ENCODE measurements at regions not wholly inside any gene's neighbourhood (a gene's known extent, or its start where the extent isn't known, plus 50 kb on each side); places are given as distances from the start of the nearest gene placed in this dataset.

DNA sequence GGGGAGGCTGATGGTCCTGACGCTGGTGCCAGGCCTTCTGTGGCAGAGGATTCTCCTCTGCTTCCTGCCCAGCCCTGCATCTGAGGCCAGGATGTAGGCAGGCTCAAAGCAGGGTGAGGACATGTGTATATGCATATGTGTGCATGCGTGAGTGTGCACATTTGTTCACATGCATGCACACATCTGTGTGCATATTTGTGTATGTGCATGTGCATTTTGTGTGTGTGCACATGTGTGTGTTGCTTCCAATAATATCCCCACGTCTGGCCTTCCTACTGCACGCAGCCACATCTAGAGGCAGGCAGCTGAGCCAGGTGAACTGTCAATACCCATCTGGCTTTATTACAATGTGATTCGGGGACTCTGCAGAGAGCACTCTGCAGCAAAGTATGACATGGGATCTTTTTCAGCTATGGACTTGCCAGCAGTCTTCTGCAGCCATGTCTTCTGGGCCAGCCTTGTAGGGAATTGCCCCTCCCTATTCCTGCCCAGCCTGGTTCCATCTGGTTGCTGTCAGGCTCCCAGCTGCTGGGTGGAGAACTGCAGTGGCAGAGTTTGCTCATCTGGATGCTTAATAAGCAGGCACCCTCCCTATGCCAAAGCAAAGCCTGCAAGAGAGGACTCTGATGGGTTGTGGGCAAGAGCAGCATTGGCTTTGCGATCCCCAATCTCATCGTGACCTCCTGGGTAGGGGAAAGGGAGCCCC lies 140.7 kb downstream of the PFKFB3 start:
- no peaks in the 10 kb centered on the region for H3K4me1 ChIP-seq (ENCODE audit: insufficient read depth)
- WGBS, 3 donors, result 79 to 89% (median 84%) methylated on average over 7 of the region's 7 CpGs
- DNase-seq, result no peak
- H3K36me3 ChIP-seq, result no peaks in the 10 kb centered on the region
- TF ChIP-seq, protein P1, sequence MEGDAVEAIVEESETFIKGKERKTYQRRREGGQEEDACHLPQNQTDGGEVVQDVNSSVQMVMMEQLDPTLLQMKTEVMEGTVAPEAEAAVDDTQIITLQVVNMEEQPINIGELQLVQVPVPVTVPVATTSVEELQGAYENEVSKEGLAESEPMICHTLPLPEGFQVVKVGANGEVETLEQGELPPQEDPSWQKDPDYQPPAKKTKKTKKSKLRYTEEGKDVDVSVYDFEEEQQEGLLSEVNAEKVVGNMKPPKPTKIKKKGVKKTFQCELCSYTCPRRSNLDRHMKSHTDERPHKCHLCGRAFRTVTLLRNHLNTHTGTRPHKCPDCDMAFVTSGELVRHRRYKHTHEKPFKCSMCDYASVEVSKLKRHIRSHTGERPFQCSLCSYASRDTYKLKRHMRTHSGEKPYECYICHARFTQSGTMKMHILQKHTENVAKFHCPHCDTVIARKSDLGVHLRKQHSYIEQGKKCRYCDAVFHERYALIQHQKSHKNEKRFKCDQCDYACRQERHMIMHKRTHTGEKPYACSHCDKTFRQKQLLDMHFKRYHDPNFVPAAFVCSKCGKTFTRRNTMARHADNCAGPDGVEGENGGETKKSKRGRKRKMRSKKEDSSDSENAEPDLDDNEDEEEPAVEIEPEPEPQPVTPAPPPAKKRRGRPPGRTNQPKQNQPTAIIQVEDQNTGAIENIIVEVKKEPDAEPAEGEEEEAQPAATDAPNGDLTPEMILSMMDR (IDR thresholded peaks at IDR 0.05), result no peak
- no peak for TF ChIP-seq EP300 (IDR thresholded peaks at IDR 0.05)
- no peak for TF ChIP-seq POLR2A (IDR thresholded peaks at IDR 0.05)
- no peaks in the 10 kb centered on the region for H3K27me3 ChIP-seq
- intact Hi-C loops (cut with DNase I), result loop anchor here in 1 of 4 donors (5.0 kb wide), 1 partner anchor 784 kb away; no protein-coding TSS in a partner anchor
- no peak overlapping the region for H3K4me3 ChIP-seq
- H3K27ac ChIP-seq, result no peak overlapping the region
- no peaks in the 10 kb centered on the region for H3K9me3 ChIP-seq

DNA sequence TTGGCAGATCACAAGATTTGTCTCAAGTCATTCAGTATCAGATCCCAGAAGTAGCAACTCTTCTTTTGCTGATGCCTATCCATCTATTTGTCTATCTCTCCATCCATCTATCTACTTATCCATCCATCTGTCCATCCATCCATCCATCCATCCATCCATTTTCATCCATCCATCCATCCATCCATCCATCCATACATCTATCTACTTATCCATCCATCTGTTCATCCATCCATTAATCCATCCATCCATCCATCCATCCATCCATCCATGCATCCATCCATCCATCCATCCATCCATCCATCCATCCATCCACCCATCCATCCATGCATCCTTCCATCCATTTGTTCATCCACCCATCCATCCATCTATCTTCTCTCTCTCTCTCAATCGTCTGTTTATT lies 142.7 kb downstream of the PFKFB3 start:
- TF ChIP-seq POLR2A (IDR thresholded peaks at IDR 0.05) (no peak), EP300 (IDR thresholded peaks at IDR 0.05) (no peak)
- TF ChIP-seq, protein P1 (IDR thresholded peaks at IDR 0.05), result no peak
- H3K4me1 ChIP-seq (ENCODE audit: insufficient read depth), result no peaks in the 10 kb centered on the region
- H3K36me3 ChIP-seq, result no peaks in the 10 kb centered on the region
- 93 to 94% (median 94%) methylated on average over 1 of the region's 1 CpG for WGBS, 3 donors
- H3K27me3 ChIP-seq, result no peaks in the 10 kb centered on the region
- intact Hi-C loops (cut with DNase I), result no loop called here
- H3K4me3 ChIP-seq, result no peak overlapping the region
- no peak for DNase-seq
- no peaks in the 10 kb centered on the region for H3K9me3 ChIP-seq
- no peak overlapping the region for H3K27ac ChIP-seq

DNA sequence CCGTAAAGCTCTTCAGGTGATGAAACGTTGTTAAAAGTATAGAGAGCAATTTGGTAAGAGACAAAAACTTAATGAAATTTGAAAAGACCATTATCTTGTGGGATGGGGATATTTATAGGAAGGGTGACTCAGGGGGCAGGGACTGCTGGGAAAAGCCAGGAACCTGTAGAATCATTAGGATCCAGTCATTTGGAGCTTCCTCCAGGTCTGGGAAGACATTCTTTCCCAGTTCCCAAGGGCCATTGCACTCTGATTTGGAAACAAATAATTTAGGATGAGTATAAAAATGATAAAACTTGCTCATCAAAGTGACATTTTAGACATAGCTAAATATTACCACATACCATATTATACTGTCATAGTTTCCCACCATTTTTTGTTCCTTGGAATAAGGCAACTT lies 143.9 kb downstream of the PFKFB3 start:
- Histone ChIP-seq H3K4me1 (ENCODE audit: insufficient read depth) (no peaks in the 10 kb centered on the region), H3K9me3 (no peaks in the 10 kb centered on the region), H3K4me3 (no peak overlapping the region), H3K36me3 (no peaks in the 10 kb centered on the region), H3K27ac (no peak overlapping the region), H3K27me3 (no peaks in the 10 kb centered on the region)
- no peak for DNase-seq
- TF ChIP-seq, protein P1 (IDR thresholded peaks at IDR 0.05), result no peak
- no peak for TF ChIP-seq EP300 (IDR thresholded peaks at IDR 0.05)
- 82 to 90% (median 84%) methylated on average over 2 of the region's 2 CpGs for WGBS, 3 donors
- intact Hi-C loops (cut with DNase I), result no loop called here

DNA sequence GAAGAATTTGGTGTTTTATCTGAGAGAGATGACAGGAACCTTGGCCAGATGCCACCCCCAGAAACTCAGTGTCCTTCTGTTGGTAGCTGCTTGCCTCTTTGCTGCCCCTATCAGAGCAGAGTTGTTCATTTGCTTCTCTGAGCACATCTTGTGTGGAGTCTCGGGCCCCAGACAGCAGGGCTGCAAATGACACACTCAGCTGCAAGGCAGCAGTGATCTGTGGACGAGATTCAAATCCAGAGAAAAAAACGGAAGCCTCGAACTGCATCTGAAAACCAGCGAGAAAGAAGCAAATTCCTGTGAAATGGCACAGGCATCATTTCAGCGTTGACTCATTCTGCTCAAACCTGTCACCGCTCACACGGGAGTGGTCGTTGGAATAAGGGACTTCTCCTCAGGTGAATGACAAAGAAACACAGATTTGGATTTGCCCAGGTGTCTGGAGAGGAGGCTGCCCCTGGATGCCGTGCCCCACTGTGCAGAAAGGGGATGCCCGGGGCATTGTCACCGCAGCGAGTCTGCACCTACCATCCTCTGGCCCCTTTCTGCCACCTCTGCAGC lies 144.7 kb downstream of the PFKFB3 start:
- whole genome bisulfite sequencing, 3 donors, result 79 to 84% (median 80%) methylated on average over 13 of the region's 13 CpGs
- H3K27ac ChIP-seq, result no peak overlapping the region

More for the DNA sequence above, 144.7 kb downstream of the PFKFB3 start:
- Histone ChIP-seq H3K4me1 (ENCODE audit: insufficient read depth) (no peaks in the 10 kb centered on the region), H3K4me3 (no peak overlapping the region), H3K27me3 (no peaks in the 10 kb centered on the region), H3K9me3 (no peaks in the 10 kb centered on the region), H3K36me3 (no peaks in the 10 kb centered on the region)
- TF ChIP-seq, protein P1 (IDR thresholded peaks at IDR 0.05), result no peak
- no peak for TF ChIP-seq EP300 (IDR thresholded peaks at IDR 0.05)
- TF ChIP-seq POLR2A (IDR thresholded peaks at IDR 0.05), result no peak
- intact Hi-C loops (cut with DNase I), result no loop called here
- no peak for DNase-seq

All from ovary (tissue), 7 donors.